Smooth muscle cell (in vitro differentiated cells): ENCODE measurements at regions not wholly inside any gene's neighbourhood (a gene's known extent, or its start where the extent isn't known, plus 50 kb on each side); places are given as distances from the start of the nearest gene placed in this dataset.

Experiments
- DNase-seq: peaks from one replicate; lab custom pipeline; 2025; ENCODE audit not compliant: unreplicated experiment; lab: John Stamatoyannopoulos, UW
- H2AFZ ChIP-seq: fragments of 200-600 bp; sonication (generic); 2 replicates; pipeline ENCODE4 v1.6.0; 2016; ENCODE audit warnings: antibody characterized with exemption, low read depth, mild to moderate bottlenecking
- H3F3A ChIP-seq: fragments of 200-600 bp; sonication (generic); 2 replicates; pipeline ENCODE4 v1.6.0; 2017; ENCODE audit warnings: antibody characterized with exemption, low read depth
- H3K27ac ChIP-seq: fragments of 200-600 bp; sonication (generic); 2 replicates; pipeline ENCODE4 v1.5.1; 2016; ENCODE audit warnings: low read depth, mild to moderate bottlenecking
- H3K27me3 ChIP-seq: fragments of 200-600 bp; sonication (generic); 2 replicates; pipeline ENCODE4 v1.6.1; 2016; ENCODE audit warnings: low read depth, mild to moderate bottlenecking
- H3K36me3 ChIP-seq: fragments of 200-600 bp; sonication (generic); 2 replicates; pipeline ENCODE4 v1.5.1; 2016; ENCODE audit warnings: low read depth
- H3K4me1 ChIP-seq: fragments of 200-600 bp; sonication (generic); 2 replicates; pipeline ENCODE4 v1.5.1; 2016; ENCODE audit warnings: low read depth
- H3K4me2 ChIP-seq: fragments of 200-600 bp; sonication (generic); 2 replicates; pipeline ENCODE4 v1.6.0; 2016; ENCODE audit warnings: mild to moderate bottlenecking
- H3K4me3 ChIP-seq: fragments of 200-600 bp; sonication (generic); 2 replicates; pipeline ENCODE4 v1.5.1; 2016; ENCODE audit warnings: mild to moderate bottlenecking
- H3K79me2 ChIP-seq: fragments of 200-600 bp; sonication (generic); 2 replicates; pipeline ENCODE4 v1.6.0; 2016; ENCODE audit warnings: low read depth, mild to moderate bottlenecking
- H3K9ac ChIP-seq: fragments of 200-600 bp; sonication (generic); 2 replicates; pipeline ENCODE4 v1.6.0; 2016; ENCODE audit warnings: low read depth
- H3K9me3 ChIP-seq: fragments of 200-600 bp; sonication (generic); replicated peaks from 2 replicates; pipeline ENCODE4 v1.5.1; 2016; ENCODE audit warnings: low read depth
- H4K20me1 ChIP-seq: fragments of 200-600 bp; sonication (generic); 2 replicates; pipeline ENCODE4 v1.6.0; 2016; ENCODE audit warnings: low read depth
- CTCF ChIP-seq: fragments of 200-600 bp; sonication (generic); IDR thresholded peaks from 2 replicates; pipeline ENCODE4 v1.5.1; 2017; ENCODE audit warnings: borderline replicate concordance, mild to moderate bottlenecking, antibody characterized with exemption; ENCODE audit not compliant: insufficient read depth, poor library complexity, severe bottlenecking
- WGBS: methylation state at CpG from one replicate; pipeline ENCODE4 v1.1.7; 2016; ENCODE audit warnings: low lambda C conversion rate; 5-methylcytosine and 5-hydroxymethylcytosine counted together

- Histone ChIP-seq H4K20me1 (no peaks in the 10 kb centered on the region), H3K4me2 (no peak overlapping the region), H3K9ac (no peak overlapping the region), H3K27me3 (no peaks in the 10 kb centered on the region), H3K36me3 (no peaks in the 10 kb centered on the region), H3K4me1 (peaks cover under 1% of the 10 kb centered on the region), H3K27ac (no peak overlapping the region), H3F3A (peaks cover 3% of the 10 kb centered on the region), H3K4me3 (no peak overlapping the region), H3K9me3 (no peaks in the 10 kb centered on the region), H3K79me2 (no peaks in the 10 kb centered on the region), H2AFZ (no peak overlapping the region)
- no peak for DNase-seq
- WGBS = 95% methylated on average over 3 of the region's 3 CpGs
- no peak for TF ChIP-seq CTCF
Measured at GRCh38 chr2:216942465-216942864, 82.6 kb upstream of the TNP1 start.

DNA sequence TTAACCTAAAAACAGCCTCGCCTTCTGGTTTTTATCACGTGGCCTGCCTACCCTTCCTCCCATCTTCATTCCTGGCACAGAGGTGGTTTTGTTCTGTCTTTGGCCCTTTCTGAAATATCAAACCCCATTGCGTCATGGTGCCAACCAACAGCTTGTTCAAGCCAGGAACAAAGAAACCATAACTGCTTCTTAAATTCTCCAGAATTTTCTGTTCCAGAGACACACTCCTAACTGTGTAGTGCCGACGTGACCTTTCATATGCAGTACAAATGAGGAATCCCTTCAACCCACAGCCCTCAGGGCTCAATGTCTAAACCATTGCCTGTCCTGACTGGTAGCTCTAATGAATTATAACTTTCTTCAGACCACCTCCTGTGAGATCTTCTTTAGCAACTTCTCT, 82.2 kb upstream of the TNP1 start:
- H3K79me2 ChIP-seq = no peaks in the 10 kb centered on the region
- peaks cover 5% of the 10 kb centered on the region for H3F3A ChIP-seq
- no peak overlapping the region for H3K4me3 ChIP-seq
- 96% methylated on average over 5 of the region's 5 CpGs for WGBS
- no peak for TF ChIP-seq CTCF
- H3K4me2 ChIP-seq = no peak overlapping the region
- no peak overlapping the region for H3K9ac ChIP-seq
- no peaks in the 10 kb centered on the region for H3K27me3 ChIP-seq
- H3K9me3 ChIP-seq = no peaks in the 10 kb centered on the region
- H3K27ac ChIP-seq = no peak overlapping the region
- no peaks in the 10 kb centered on the region for H4K20me1 ChIP-seq
- no peak for DNase-seq
- H3K4me1 ChIP-seq = peaks cover 5% of the 10 kb centered on the region
- H2AFZ ChIP-seq = no peak overlapping the region
- no peaks in the 10 kb centered on the region for H3K36me3 ChIP-seq

GRCh38 chr2:216936954-216937357, 77.1 kb upstream of the TNP1 start:
- no peaks in the 10 kb centered on the region for H4K20me1 ChIP-seq
- 9% methylated on average over 5 of the region's 5 CpGs for WGBS
- H3K4me3 ChIP-seq = no peak overlapping the region
- no peaks in the 10 kb centered on the region for H3K9me3 ChIP-seq
- H3K27me3 ChIP-seq = no peaks in the 10 kb centered on the region
- peak overlapping the region; percentile 69 for H3K4me2 ChIP-seq
- H3F3A ChIP-seq = peaks cover 10% of the 10 kb centered on the region
- peak overlapping the region; percentile 4 for H3K27ac ChIP-seq
- H2AFZ ChIP-seq = peak overlapping the region; percentile 5
- TF ChIP-seq CTCF = no peak
- no peaks in the 10 kb centered on the region for H3K79me2 ChIP-seq
- peaks cover 17% of the 10 kb centered on the region for H3K4me1 ChIP-seq
- H3K36me3 ChIP-seq = no peaks in the 10 kb centered on the region
- no peak for DNase-seq
- H3K9ac ChIP-seq = no peak overlapping the region

GRCh38 chr2:216934623-216935022, 74.8 kb upstream of the TNP1 start:
- Histone ChIP-seq H3F3A (peaks cover 10% of the 10 kb centered on the region), H3K4me3 (no peak overlapping the region), H3K9me3 (no peaks in the 10 kb centered on the region), H3K79me2 (no peaks in the 10 kb centered on the region), H4K20me1 (no peaks in the 10 kb centered on the region), H2AFZ (no peak overlapping the region), H3K36me3 (no peaks in the 10 kb centered on the region), H3K4me1 (peaks cover 17% of the 10 kb centered on the region), H3K27me3 (no peaks in the 10 kb centered on the region), H3K9ac (no peak overlapping the region), H3K4me2 (no peak overlapping the region), H3K27ac (no peak overlapping the region)
- WGBS = 89% methylated on average over 3 of the region's 3 CpGs
- no peak for TF ChIP-seq CTCF
- DNase-seq = no peak
